Keratinocyte (primary cell): ENCODE measurements at regions not wholly inside any gene's neighbourhood (a gene's known extent, or its start where the extent isn't known, plus 50 kb on each side); places are given as distances from the start of the nearest gene placed in this dataset.

Experiments
- DNase-seq: peaks from one replicate; pipeline ENCODE4 v3.0.0-alpha.2; 2011; ENCODE audit warnings: low read depth, missing footprints, low spot score
- FAIRE-seq: peaks from 2 replicates; lab custom pipeline; 2011; peaks lifted over from hg19 to GRCh38; lab: Jason Lieb, UNC
- H2AFZ ChIP-seq: 2 replicates; pipeline ENCODE4 v1.6.0; 2012; ENCODE audit warnings: low read length, control low read depth, inconsistent platforms; ENCODE audit not compliant: control insufficient read depth
- H3K27ac ChIP-seq: 2 replicates; pipeline ENCODE4 v1.5.1; 2011; ENCODE audit warnings: low read length; ENCODE audit not compliant: control insufficient read depth, insufficient read depth
- H3K27me3 ChIP-seq: 3 replicates; pipeline ENCODE4 v1.6.0; 2011; ENCODE audit warnings: low read length; ENCODE audit not compliant: control insufficient read depth, insufficient read depth; ENCODE audit errors: extremely low read depth
- H3K36me3 ChIP-seq, 2 experiments: 2 replicates in 1 of 2; 3 replicates in 1 of 2; pipeline ENCODE4 v1.5.1; 2011; ENCODE audit warnings: low read length in 2 of 2, mild to moderate bottlenecking in 1 of 2; ENCODE audit not compliant: control insufficient read depth in 2 of 2, insufficient read depth in 2 of 2; ENCODE audit errors: extremely low read depth in 1 of 2
- H3K4me1 ChIP-seq: 3 replicates; pipeline ENCODE4 v1.5.1; 2011; ENCODE audit warnings: low read length; ENCODE audit not compliant: control insufficient read depth, insufficient read depth; ENCODE audit errors: extremely low read depth
- H3K4me2 ChIP-seq: 3 replicates; pipeline ENCODE4 v1.6.0; 2011; ENCODE audit warnings: low read depth, low read length; ENCODE audit not compliant: control insufficient read depth, insufficient read depth; ENCODE audit errors: extremely low read depth
- H3K4me3 ChIP-seq, 3 experiments: fragments of 200-600 bp in 1 of 3; sonication (generic) in 1 of 3; 2 replicates in 2 of 3; 3 replicates in 1 of 3; pipeline ENCODE4 v1.5.1; 2011 to 2016; ENCODE audit warnings: low read length in 3 of 3, mild to moderate bottlenecking in 3 of 3, control low read depth in 2 of 3, inconsistent platforms in 1 of 3, low read depth in 1 of 3, mixed read lengths in 1 of 3, mixed run types in 1 of 3, moderate library complexity in 1 of 3; ENCODE audit not compliant: control insufficient read depth in 2 of 3, insufficient read depth in 2 of 3; ENCODE audit errors: extremely low read depth in 1 of 3
- H3K79me2 ChIP-seq: 2 replicates; pipeline ENCODE4 v1.6.0; 2012; ENCODE audit warnings: low read length; ENCODE audit not compliant: control insufficient read depth, insufficient read depth
- H3K9ac ChIP-seq: 3 replicates; pipeline ENCODE4 v1.6.0; 2011; ENCODE audit warnings: low read length; ENCODE audit not compliant: control insufficient read depth, insufficient read depth; ENCODE audit errors: extremely low read depth
- H3K9me1 ChIP-seq: 3 replicates; pipeline ENCODE4 v1.6.0; 2011; ENCODE audit warnings: low read length; ENCODE audit not compliant: control insufficient read depth, insufficient read depth; ENCODE audit errors: extremely low read depth
- H3K9me3 ChIP-seq: 2 replicates; pipeline ENCODE4 v1.5.1; 2012; ENCODE audit warnings: low read depth, low read length; ENCODE audit not compliant: control insufficient read depth
- H4K20me1 ChIP-seq: 3 replicates; pipeline ENCODE4 v1.6.0; 2011; ENCODE audit warnings: low read length; ENCODE audit not compliant: control insufficient read depth, insufficient read depth; ENCODE audit errors: extremely low read depth
- CTCF ChIP-seq, 3 experiments: IDR thresholded peaks in 1 of 3; conservative IDR thresholded peaks in 1 of 3; optimal IDR thresholded peaks in 1 of 3; 2 replicates in 2 of 3; 3 replicates in 1 of 3; pipeline versions ENCODE3 to v1.5.1; 2011; ENCODE audit warnings: low read length in 3 of 3, mild to moderate bottlenecking in 3 of 3, moderate library complexity in 2 of 3, control low read depth in 1 of 3, inconsistent platforms in 1 of 3; ENCODE audit not compliant: insufficient read depth in 2 of 3; ENCODE audit errors: extremely low read depth in 1 of 3
- EZH2 ChIP-seq: IDR thresholded peaks from one replicate; pipeline ENCODE4 v1.6.1; 2012; ENCODE audit warnings: inconsistent platforms, mild to moderate bottlenecking, low read length, moderate library complexity
- dilution Hi-C: fragments of 300-500 bp; cut with MboI; formaldehyde crosslinking; loops from one replicate; pipeline ENCODE4 v1.7.0; 2020; ENCODE audit warnings: low sequenced_read_pairs; ENCODE audit not compliant: extremely low pct_ligation_motif_present

DNA sequence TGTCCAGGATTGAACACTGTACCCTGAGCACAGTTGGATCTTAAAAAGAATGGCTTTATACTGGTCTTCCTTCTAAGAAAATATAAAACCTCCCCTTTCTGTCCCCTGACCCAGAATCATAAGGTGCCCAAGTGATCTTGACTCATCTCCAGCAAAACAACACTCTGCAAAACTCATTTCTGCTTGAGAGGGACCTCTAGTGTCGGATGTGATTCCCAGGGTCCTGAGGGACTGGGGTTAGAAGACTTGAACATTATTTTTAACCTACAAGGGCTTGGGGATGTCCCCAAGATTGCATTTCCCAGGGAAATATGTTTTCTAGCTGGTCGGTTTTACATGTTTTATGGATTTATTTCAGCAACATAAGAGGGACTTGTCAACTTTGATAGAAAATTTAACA is 1318.5 kb upstream of the CELF4 start:
- Histone ChIP-seq H3K4me3 (no peak overlapping the region), H3K36me3 (no peaks in the 10 kb centered on the region), H3K9me3 (no peaks in the 10 kb centered on the region), H4K20me1 (no peaks in the 10 kb centered on the region), H3K79me2 (no peaks in the 10 kb centered on the region), H3K27me3 (no peaks in the 10 kb centered on the region), H3K4me2 (no peak overlapping the region), H3K9me1 (no peaks in the 10 kb centered on the region), H3K9ac (no peak overlapping the region), H3K4me1 (no peaks in the 10 kb centered on the region), H3K27ac (no peak overlapping the region), H2AFZ (no peak overlapping the region)
- dilution Hi-C loops = no loop called here
- FAIRE-seq = no peak
- no peak for DNase-seq
- no peak for TF ChIP-seq EZH2
- TF ChIP-seq CTCF (optimal IDR thresholded peaks at IDR 0.05 in 1 of 3, IDR thresholded peaks at IDR 0.05 in 1 of 3, conservative IDR thresholded peaks at IDR 0.05 in 1 of 3; ENCODE audit: extremely low read depth in 1 of 3, insufficient read depth in 2 of 3, low read length in 3 of 3) = no peak

DNA sequence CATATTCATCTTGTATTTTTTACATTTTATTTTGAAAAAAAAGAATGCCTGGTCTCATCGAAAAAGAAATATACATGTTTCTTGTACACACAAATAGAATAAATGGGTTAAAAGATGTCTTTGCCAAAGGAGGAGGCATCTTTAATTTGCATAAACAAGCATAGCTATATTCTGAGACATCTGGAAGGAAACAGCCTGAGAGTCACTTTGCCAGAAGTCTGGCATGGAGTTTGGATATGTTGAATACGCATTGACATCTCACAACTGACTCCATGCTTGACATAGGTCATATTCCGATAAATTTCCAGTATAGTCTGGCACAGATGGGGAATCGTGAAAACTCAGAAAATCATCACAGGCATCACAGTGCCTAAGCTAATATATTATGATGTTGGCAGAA is 1317.5 kb upstream of the CELF4 start:
- Histone ChIP-seq H3K27me3 (no peaks in the 10 kb centered on the region), H3K4me1 (no peaks in the 10 kb centered on the region), H4K20me1 (no peaks in the 10 kb centered on the region), H3K9me3 (no peaks in the 10 kb centered on the region), H3K27ac (no peak overlapping the region), H3K9me1 (no peaks in the 10 kb centered on the region), H3K4me3 (no peak overlapping the region), H3K4me2 (no peak overlapping the region), H3K36me3 (no peaks in the 10 kb centered on the region), H3K79me2 (no peaks in the 10 kb centered on the region), H3K9ac (no peak overlapping the region), H2AFZ (no peak overlapping the region)
- FAIRE-seq (no peak), DNase-seq (no peak)
- TF ChIP-seq CTCF (optimal IDR thresholded peaks at IDR 0.05 in 1 of 3, IDR thresholded peaks at IDR 0.05 in 1 of 3, conservative IDR thresholded peaks at IDR 0.05 in 1 of 3; ENCODE audit: extremely low read depth in 1 of 3, insufficient read depth in 2 of 3, low read length in 3 of 3) = no peak
- no peak for TF ChIP-seq EZH2
- dilution Hi-C loops = no loop called here
